ENCODE measurements at regions not wholly inside any gene's neighbourhood (a gene's known extent, or its start where the extent isn't known, plus 50 kb on each side); places are given as distances from the start of the nearest gene placed in this dataset.

GRCh38 chr11:107118025-107118720 lies 99.9 kb upstream of the GUCY1A2 start:
- TF ChIP-seq, protein P1, sequence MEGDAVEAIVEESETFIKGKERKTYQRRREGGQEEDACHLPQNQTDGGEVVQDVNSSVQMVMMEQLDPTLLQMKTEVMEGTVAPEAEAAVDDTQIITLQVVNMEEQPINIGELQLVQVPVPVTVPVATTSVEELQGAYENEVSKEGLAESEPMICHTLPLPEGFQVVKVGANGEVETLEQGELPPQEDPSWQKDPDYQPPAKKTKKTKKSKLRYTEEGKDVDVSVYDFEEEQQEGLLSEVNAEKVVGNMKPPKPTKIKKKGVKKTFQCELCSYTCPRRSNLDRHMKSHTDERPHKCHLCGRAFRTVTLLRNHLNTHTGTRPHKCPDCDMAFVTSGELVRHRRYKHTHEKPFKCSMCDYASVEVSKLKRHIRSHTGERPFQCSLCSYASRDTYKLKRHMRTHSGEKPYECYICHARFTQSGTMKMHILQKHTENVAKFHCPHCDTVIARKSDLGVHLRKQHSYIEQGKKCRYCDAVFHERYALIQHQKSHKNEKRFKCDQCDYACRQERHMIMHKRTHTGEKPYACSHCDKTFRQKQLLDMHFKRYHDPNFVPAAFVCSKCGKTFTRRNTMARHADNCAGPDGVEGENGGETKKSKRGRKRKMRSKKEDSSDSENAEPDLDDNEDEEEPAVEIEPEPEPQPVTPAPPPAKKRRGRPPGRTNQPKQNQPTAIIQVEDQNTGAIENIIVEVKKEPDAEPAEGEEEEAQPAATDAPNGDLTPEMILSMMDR (conservative IDR thresholded peaks at IDR 0.05): no peak
- TF ChIP-seq EZH2 (IDR thresholded peaks at IDR 0.05; ENCODE audit: low read depth): no peak
